Upper lobe of left lung (tissue), 4 donors: ENCODE measurements at regions not wholly inside any gene's neighbourhood (a gene's known extent, or its start where the extent isn't known, plus 50 kb on each side); places are given as distances from the start of the nearest gene placed in this dataset.

Experiments used
- EP300 ChIP-seq, 4 donors: sonication (generic); formaldehyde crosslinking; IDR thresholded peaks; one replicate each; pipeline ENCODE4 v1.5.1; 2017; ENCODE audit warnings: antibody characterized with exemption in 4 of 4, control low read depth in 2 of 4
- POLR2A ChIP-seq, 4 donors: fragments of 450-650 bp; IDR thresholded peaks; one replicate each; pipeline ENCODE4 v1.5.1; 2016 to 2017; ENCODE audit warnings: antibody characterized with exemption in 4 of 4, mild to moderate bottlenecking in 2 of 4
- POLR2AphosphoS5 ChIP-seq, 2 donors: sonication (generic); formaldehyde crosslinking; IDR thresholded peaks; one replicate each; pipeline ENCODE4 v1.5.1; 2017; ENCODE audit warnings: antibody characterized with exemption in 2 of 2
- TF ChIP-seq, protein P1 (sequence below), 6 experiments: fragments of 450-650 bp in 4 of 6; fragments of 200-600 bp in 2 of 6; sonication (generic) in 2 of 6; IDR thresholded peaks; one replicate each; pipeline ENCODE4 v1.5.1; 2016 to 2019; ENCODE audit warnings: antibody characterized with exemption in 6 of 6

DNA sequence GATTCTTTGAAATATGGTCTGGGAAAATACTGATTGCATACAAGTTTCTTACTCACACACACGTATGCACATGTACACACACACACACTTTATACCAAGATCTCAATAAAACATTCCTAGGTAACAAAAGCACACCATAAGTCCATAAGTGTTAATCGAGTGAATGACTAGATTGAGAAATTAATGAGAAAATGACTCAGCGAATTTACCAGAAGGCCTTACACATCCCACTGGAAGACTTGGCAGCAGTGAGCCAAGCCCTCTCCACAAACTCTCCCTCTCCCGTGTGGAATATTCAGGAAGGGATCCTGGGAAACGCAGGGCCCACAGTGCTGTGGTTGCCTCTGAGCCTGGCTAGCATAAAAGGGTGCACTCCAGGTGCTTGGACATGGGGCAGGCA lies 227.2 kb downstream of the LY86 start:
- TF ChIP-seq, protein P1, sequence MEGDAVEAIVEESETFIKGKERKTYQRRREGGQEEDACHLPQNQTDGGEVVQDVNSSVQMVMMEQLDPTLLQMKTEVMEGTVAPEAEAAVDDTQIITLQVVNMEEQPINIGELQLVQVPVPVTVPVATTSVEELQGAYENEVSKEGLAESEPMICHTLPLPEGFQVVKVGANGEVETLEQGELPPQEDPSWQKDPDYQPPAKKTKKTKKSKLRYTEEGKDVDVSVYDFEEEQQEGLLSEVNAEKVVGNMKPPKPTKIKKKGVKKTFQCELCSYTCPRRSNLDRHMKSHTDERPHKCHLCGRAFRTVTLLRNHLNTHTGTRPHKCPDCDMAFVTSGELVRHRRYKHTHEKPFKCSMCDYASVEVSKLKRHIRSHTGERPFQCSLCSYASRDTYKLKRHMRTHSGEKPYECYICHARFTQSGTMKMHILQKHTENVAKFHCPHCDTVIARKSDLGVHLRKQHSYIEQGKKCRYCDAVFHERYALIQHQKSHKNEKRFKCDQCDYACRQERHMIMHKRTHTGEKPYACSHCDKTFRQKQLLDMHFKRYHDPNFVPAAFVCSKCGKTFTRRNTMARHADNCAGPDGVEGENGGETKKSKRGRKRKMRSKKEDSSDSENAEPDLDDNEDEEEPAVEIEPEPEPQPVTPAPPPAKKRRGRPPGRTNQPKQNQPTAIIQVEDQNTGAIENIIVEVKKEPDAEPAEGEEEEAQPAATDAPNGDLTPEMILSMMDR (IDR thresholded peaks at IDR 0.05), result no peak
- no peak for TF ChIP-seq POLR2A (IDR thresholded peaks at IDR 0.05)
- TF ChIP-seq POLR2AphosphoS5 (IDR thresholded peaks at IDR 0.05), result no peak
- TF ChIP-seq EP300 (IDR thresholded peaks at IDR 0.05), result no peak
